LNCaP clone FGC (cell line): ENCODE measurements at regions not wholly inside any gene's neighbourhood (a gene's known extent, or its start where the extent isn't known, plus 50 kb on each side); places are given as distances from the start of the nearest gene placed in this dataset.

Experiments used
- DNase-seq: peaks from one replicate; pipeline ENCODE4 v3.0.0-alpha.2; 2011; ENCODE audit warnings: low read depth
- H3K4me3 ChIP-seq: 2 replicates; pipeline ENCODE4 v1.5.1; 2011; ENCODE audit warnings: mild to moderate bottlenecking, low read depth, low read length, control low read depth
- CTCF ChIP-seq: IDR thresholded peaks from 2 replicates; pipeline ENCODE4 v1.5.1; 2012; ENCODE audit warnings: mild to moderate bottlenecking; ENCODE audit not compliant: control insufficient read depth, insufficient read depth; ENCODE audit errors: extremely low read depth

DNA sequence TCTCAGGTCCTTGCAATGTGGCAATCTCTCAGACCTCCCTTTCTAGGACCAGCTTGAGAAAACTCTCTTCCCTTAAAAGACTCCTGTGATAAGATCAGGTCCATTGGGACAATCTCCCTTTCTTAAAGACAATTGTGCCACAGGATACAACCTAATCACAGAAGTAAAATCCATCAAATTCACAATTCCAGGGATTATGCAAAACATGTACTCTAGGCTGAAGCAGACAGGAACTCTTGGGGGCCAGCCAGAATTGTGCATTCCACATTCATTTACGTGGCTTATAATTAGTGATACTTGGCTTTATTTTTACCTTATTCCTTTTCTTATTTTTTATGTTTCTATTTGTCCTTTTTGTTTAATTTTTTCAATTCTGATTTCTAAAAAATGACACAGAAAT is 257.9 kb downstream of the KLF12 start:
- H3K4me3 ChIP-seq: no peak overlapping the region
- no peak for DNase-seq
- TF ChIP-seq CTCF: no peak

GRCh38 chr13:73873940-73874830 is 260.0 kb downstream of the KLF12 start:
- H3K4me3 ChIP-seq: no peak overlapping the region
- TF ChIP-seq CTCF: no peak
- DNase-seq: no peak

- DNase-seq: no peak
- no peak overlapping the region for H3K4me3 ChIP-seq
- TF ChIP-seq CTCF: no peak
These were observed 261.8 kb downstream of the KLF12 start for GRCh38 chr13:73872397-73872796.

DNA sequence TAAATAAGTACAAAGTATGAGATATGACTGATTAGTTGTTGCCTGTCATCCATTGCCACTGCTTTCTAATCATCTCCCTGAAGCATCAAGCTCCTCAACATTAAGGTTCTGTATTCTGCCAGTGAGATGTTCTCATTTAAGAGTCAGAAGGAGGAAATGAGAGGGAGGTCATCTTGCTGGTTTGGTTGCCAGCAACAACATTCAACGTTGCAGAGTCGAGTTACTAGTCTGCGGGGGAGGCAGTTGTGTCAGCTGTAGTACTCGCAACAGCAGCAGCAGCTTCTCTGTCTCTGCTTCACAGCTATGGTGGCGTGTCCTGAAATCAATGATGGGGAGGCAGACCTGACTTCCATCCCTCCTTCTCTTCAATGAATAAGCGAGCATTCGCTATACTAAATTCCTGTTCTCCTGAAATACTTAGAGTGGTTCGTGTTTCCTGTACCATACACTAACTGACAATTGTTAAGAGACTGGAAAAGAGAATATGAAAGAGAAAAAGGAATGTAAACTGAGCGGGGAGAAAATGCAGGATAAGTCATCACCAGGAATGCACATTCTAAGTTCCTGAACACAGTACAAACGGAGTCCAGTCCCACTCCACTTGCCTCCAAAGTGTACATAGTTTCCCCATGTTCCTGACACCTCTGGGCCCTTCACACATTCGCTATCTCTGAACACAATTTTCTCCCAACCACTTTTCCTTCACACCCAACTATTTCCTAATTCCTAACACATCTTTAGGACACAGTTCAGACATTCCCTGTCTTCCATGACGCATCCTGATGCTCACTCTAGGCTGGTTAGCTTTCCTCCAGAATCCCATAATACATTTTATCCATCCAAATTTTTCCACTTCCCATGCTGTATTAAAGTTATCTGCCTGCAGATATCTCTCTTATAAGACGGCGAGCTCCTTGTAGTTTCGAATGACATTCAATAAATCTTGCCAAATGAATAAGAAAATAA is 263.0 kb downstream of the KLF12 start:
- no peak overlapping the region for H3K4me3 ChIP-seq
- no peak for TF ChIP-seq CTCF
- DNase-seq: no peak

DNA sequence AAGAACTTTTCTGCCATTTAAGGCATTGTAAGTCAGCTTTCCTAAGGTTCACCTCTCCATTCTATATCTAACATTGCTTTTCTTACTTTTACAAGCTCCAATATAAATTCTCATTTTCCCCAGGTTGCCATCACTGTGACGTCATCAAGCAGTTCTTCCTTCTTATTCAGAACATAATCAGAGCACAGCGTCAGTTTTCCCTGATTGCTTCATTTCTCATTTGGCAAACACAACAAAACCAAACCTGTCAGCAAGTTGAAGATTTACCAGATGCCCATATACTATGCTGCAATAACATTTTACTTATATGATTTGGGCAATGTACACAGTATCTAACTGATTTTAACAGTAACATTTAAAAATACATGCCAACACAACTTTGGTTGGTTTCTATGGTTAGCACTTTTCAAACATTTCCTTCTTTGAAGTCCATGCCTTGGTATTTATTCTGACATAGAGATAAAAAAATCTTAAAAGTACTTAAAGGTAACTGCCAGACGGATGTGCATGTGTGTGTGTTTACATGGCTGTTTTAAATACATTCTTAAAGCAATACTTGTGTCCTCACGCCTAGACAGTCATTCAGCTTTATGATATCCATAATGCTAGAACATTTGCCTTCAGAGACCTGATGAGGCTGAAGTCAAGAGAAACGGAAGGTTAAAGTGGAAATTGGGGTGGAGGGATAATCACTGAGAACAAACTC is 264.0 kb downstream of the KLF12 start:
- no peak for TF ChIP-seq CTCF
- DNase-seq: no peak

GRCh38 chr13:73865027-73865426 is 269.2 kb downstream of the KLF12 start:
- H3K4me3 ChIP-seq: no peak overlapping the region
- no peak for TF ChIP-seq CTCF
- no peak for DNase-seq

More for the DNA sequence above, 264.0 kb downstream of the KLF12 start:
- H3K4me3 ChIP-seq: no peak overlapping the region
